ENCODE measurements at regions not wholly inside any gene's neighbourhood (a gene's known extent, or its start where the extent isn't known, plus 50 kb on each side); places are given as distances from the start of the nearest gene placed in this dataset.
A peak's percentile ranks its signal among the peaks of the same experiment; 100 is the strongest.

DNA sequence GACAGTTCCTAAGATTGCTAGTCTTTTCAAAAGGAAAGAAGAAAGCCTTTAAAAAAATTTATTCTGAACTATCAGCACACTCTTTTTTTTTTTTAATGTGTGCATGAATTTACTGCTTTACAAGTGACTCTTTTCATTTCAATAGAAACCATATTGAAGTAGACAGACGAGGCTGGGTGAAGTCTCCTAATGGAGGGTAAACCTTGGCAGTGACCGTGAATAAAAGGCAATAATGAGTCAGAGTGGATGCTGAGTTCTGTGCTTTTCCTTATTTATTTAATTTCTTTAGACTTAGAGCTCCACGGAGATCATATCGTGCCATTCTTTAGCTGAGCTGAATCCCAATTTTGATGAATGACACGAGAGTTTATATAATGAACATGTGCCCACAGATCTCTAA lies 196.9 kb downstream of the PRL start:
- no peaks in the 10 kb centered on the region for H3K36me3 ChIP-seq (ENCODE audit: control insufficient read depth, insufficient read depth, low read length)
- FAIRE-seq (no peak), DNase-seq (ENCODE audit: low read depth) (no peak)
- TF ChIP-seq, protein P1, sequence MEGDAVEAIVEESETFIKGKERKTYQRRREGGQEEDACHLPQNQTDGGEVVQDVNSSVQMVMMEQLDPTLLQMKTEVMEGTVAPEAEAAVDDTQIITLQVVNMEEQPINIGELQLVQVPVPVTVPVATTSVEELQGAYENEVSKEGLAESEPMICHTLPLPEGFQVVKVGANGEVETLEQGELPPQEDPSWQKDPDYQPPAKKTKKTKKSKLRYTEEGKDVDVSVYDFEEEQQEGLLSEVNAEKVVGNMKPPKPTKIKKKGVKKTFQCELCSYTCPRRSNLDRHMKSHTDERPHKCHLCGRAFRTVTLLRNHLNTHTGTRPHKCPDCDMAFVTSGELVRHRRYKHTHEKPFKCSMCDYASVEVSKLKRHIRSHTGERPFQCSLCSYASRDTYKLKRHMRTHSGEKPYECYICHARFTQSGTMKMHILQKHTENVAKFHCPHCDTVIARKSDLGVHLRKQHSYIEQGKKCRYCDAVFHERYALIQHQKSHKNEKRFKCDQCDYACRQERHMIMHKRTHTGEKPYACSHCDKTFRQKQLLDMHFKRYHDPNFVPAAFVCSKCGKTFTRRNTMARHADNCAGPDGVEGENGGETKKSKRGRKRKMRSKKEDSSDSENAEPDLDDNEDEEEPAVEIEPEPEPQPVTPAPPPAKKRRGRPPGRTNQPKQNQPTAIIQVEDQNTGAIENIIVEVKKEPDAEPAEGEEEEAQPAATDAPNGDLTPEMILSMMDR (IDR thresholded peaks at IDR 0.05; ENCODE audit: insufficient read depth, low read length, severe bottlenecking) = no peak
- no peak overlapping the region for H3K4me3 ChIP-seq (ENCODE audit: low read depth, low read length)
- no peaks in the 10 kb centered on the region for H3K27me3 ChIP-seq (ENCODE audit: control insufficient read depth, insufficient read depth, low read length)

DNA sequence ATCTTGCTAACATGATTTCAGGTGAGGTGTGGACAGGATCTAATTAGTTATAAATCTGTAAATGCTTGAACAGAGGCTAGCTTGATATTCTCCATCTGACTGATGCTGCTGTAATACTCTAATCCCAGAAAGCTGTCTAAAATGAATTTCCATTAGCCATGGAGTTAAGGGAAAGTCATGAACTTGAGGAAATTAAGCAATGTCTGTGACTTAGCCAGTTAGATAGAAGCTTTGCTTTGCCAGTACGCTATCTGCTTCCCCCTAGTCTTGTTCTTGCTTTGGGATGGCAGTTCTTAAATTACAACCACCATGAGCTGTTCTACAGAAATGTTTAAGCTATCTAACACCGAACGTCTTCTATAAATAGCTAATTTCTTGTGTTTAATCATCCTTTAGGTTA lies 195.7 kb downstream of the PRL start:
- DNase-seq (ENCODE audit: low read depth) = no peak
- TF ChIP-seq, protein P1 (IDR thresholded peaks at IDR 0.05; ENCODE audit: insufficient read depth, low read length, severe bottlenecking) = no peak
- no peaks in the 10 kb centered on the region for H3K27me3 ChIP-seq (ENCODE audit: control insufficient read depth, insufficient read depth, low read length)
- H3K36me3 ChIP-seq (ENCODE audit: control insufficient read depth, insufficient read depth, low read length) = no peaks in the 10 kb centered on the region
- FAIRE-seq = no peak
- no peak overlapping the region for H3K4me3 ChIP-seq (ENCODE audit: low read depth, low read length)

DNA sequence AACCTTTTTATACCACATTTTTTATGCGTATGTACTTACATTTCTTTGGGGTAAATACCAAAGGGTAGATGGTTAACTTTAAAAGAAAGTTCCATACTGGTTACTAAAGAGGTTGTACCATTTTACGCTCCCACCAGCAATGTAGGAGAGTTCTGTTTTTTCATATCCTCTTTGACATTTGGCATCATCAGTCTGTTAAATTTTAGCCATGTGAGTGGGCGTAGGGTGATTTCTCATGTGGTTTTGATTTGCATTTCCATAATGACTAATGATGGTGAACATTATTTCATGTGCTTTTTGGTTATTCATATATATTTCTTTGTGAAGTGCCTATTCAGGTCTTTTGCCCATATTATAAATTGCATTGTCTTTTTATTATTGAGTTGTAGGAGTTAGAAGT lies 194.2 kb downstream of the PRL start:
- Histone ChIP-seq H3K4me3 (ENCODE audit: low read depth, low read length) (no peak overlapping the region), H3K36me3 (ENCODE audit: control insufficient read depth, insufficient read depth, low read length) (no peaks in the 10 kb centered on the region), H3K27me3 (ENCODE audit: control insufficient read depth, insufficient read depth, low read length) (no peaks in the 10 kb centered on the region)
- DNase-seq (ENCODE audit: low read depth) = peak; percentile 39
- no peak for FAIRE-seq
- TF ChIP-seq, protein P1 (IDR thresholded peaks at IDR 0.05; ENCODE audit: insufficient read depth, low read length, severe bottlenecking) = no peak

DNA sequence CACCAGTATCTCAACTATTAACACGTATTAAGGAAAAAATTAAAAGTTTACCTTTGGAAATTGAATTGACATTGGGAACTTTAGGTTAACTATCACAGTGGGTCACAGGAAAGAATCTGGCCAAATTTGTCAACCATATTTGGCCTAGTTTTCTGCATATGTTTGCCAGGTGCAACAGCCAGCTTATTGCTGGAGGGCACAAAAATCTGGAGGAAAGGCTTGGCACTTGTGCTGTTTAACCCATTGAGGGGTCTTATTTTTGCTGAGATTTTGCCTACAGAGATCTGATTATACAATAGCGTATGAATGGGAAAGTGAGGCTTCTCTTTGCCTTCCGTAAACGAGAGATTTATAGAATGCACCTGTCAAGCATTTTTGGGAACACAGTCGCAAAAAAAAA lies 190.4 kb downstream of the PRL start:
- TF ChIP-seq, protein P1 (IDR thresholded peaks at IDR 0.05; ENCODE audit: insufficient read depth, low read length, severe bottlenecking) = no peak
- Histone ChIP-seq H3K27me3 (ENCODE audit: control insufficient read depth, insufficient read depth, low read length) (no peaks in the 10 kb centered on the region), H3K36me3 (ENCODE audit: control insufficient read depth, insufficient read depth, low read length) (no peaks in the 10 kb centered on the region), H3K4me3 (ENCODE audit: low read depth, low read length) (no peak overlapping the region)
- DNase-seq (ENCODE audit: low read depth) (no peak), FAIRE-seq (no peak)

DNA sequence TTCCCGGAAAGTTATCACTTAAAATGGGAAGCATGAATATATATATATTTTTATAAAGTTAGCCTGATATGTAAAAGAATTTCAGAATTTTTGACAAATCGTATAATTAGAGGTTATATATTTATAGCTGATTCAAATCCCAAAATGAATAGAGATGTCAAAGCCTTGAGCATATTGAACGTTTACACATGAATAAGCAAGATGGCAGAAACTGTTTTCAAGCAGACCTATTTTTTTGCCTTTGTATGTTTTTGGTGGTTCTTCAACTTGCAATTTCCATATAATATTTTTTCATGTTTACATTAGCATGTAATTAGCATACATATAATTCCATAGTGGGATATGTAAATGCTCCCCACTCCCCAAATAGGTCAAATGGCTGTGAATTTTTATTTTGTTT lies 189.9 kb downstream of the PRL start:
- Histone ChIP-seq H3K36me3 (ENCODE audit: control insufficient read depth, insufficient read depth, low read length) (no peaks in the 10 kb centered on the region), H3K4me3 (ENCODE audit: low read depth, low read length) (no peak overlapping the region), H3K27me3 (ENCODE audit: control insufficient read depth, insufficient read depth, low read length) (no peaks in the 10 kb centered on the region)
- no peak for FAIRE-seq
- DNase-seq (ENCODE audit: low read depth) = no peak
- TF ChIP-seq, protein P1 (IDR thresholded peaks at IDR 0.05; ENCODE audit: insufficient read depth, low read length, severe bottlenecking) = no peak

DNA sequence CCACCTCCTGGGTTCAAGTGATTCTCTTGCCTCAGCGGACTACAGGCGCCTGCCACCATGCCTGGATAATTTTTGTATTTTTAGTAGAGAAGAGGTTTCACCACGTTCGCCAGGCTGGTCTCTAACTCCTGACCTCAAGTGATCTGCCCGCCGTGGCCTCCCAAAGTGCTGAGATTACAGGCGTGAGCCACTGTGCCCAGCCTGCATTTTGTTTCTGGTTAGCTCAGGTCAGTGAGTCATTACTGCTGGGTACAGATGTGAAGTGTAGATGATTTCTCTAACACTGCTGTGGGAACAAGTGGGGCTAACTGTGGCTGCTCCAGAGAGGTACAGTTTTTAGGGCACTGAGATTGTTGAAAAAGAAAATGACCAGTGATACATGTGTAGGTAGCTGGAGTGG lies 188.6 kb downstream of the PRL start:
- TF ChIP-seq, protein P1 (IDR thresholded peaks at IDR 0.05; ENCODE audit: insufficient read depth, low read length, severe bottlenecking) = no peak
- H3K4me3 ChIP-seq (ENCODE audit: low read depth, low read length) = no peak overlapping the region
- no peak for FAIRE-seq
- peak; percentile 20 for DNase-seq (ENCODE audit: low read depth)
- no peaks in the 10 kb centered on the region for H3K36me3 ChIP-seq (ENCODE audit: control insufficient read depth, insufficient read depth, low read length)
- H3K27me3 ChIP-seq (ENCODE audit: control insufficient read depth, insufficient read depth, low read length) = no peaks in the 10 kb centered on the region

Measured in bronchial epithelial cell (primary cell).